GM23338 (cell line): ENCODE measurements at regions not wholly inside any gene's neighbourhood (a gene's known extent, or its start where the extent isn't known, plus 50 kb on each side); places are given as distances from the start of the nearest gene placed in this dataset.

Experiments used
- ATAC-seq: fragments of 200-7000 bp; cut with Tn5 transposase; 3 replicates; pipeline ENCODE4 v1.9.1; 2020
- DNase-seq: peaks from one replicate; pipeline ENCODE4 v3.0.0-alpha.2; 2015; ENCODE audit warnings: low spot score
- H2AFZ ChIP-seq: fragments of 200-600 bp; sonication (generic); 2 replicates; pipeline ENCODE4 v1.8.0; 2016; ENCODE audit warnings: antibody characterized with exemption, mild to moderate bottlenecking, moderate library complexity
- H3F3A ChIP-seq: fragments of 200-600 bp; sonication (generic); replicated peaks from 2 replicates; pipeline ENCODE4 v1.8.0; 2017; ENCODE audit warnings: antibody characterized with exemption, mixed run types, low read depth
- H3K27ac ChIP-seq: fragments of 200-600 bp; sonication (generic); 2 replicates; pipeline ENCODE4 v1.6.1; 2016; ENCODE audit warnings: low read depth
- H3K27me3 ChIP-seq: fragments of 200-600 bp; sonication (generic); 2 replicates; pipeline ENCODE4 v1.8.0; 2016; ENCODE audit warnings: mild to moderate bottlenecking, mixed run types, moderate library complexity; ENCODE audit not compliant: insufficient read depth
- H3K36me3 ChIP-seq: fragments of 200-600 bp; sonication (generic); 2 replicates; pipeline ENCODE4 v1.8.0; 2016; ENCODE audit warnings: mild to moderate bottlenecking; ENCODE audit not compliant: insufficient read depth
- H3K4me1 ChIP-seq: fragments of 200-600 bp; sonication (generic); 2 replicates; pipeline ENCODE4 v1.8.0; 2016; ENCODE audit warnings: mild to moderate bottlenecking, moderate library complexity; ENCODE audit not compliant: insufficient read depth
- H3K4me2 ChIP-seq: fragments of 200-600 bp; sonication (generic); 2 replicates; pipeline ENCODE4 v1.7.1; 2017; ENCODE audit warnings: mixed run types
- H3K4me3 ChIP-seq: fragments of 200-600 bp; sonication (generic); 2 replicates; pipeline ENCODE4 v1.6.1; 2016; ENCODE audit warnings: mixed run types
- H3K79me2 ChIP-seq: fragments of 200-600 bp; sonication (generic); replicated peaks from 2 replicates; pipeline ENCODE4 v1.8.0; 2017; ENCODE audit warnings: mild to moderate bottlenecking; ENCODE audit not compliant: insufficient read depth
- H3K9me2 ChIP-seq: fragments of 200-600 bp; sonication (generic); 2 replicates; pipeline ENCODE4 v1.8.0; 2017; ENCODE audit not compliant: insufficient read depth
- H4K20me1 ChIP-seq: fragments of 200-600 bp; sonication (generic); replicated peaks from 2 replicates; pipeline ENCODE4 v1.8.0; 2017; ENCODE audit warnings: mild to moderate bottlenecking; ENCODE audit not compliant: insufficient read depth
- H3K27ac Mint-ChIP-seq: 2 replicates; pipeline ENCODE4 v1.8.0; 2020; ENCODE audit warnings: inconsistent platforms, mild to moderate bottlenecking, moderate library complexity, mixed read lengths
- H3K27me3 Mint-ChIP-seq: 3 replicates; pipeline ENCODE4 v1.8.0; 2022; ENCODE audit warnings: low read depth, mild to moderate bottlenecking, moderate library complexity, mixed read lengths, inconsistent platforms; ENCODE audit not compliant: insufficient read depth, poor library complexity
- H3K36me3 Mint-ChIP-seq: 3 replicates; pipeline ENCODE4 v1.8.0; 2021; ENCODE audit warnings: low read depth, mild to moderate bottlenecking, inconsistent platforms, moderate library complexity, mixed read lengths
- H3K4me1 Mint-ChIP-seq: 3 replicates; pipeline ENCODE4 v1.8.0; 2020; ENCODE audit warnings: mild to moderate bottlenecking, inconsistent platforms, mixed read lengths
- H3K4me3 Mint-ChIP-seq: 3 replicates; pipeline ENCODE4 v1.8.0; 2021; ENCODE audit warnings: moderate library complexity, mild to moderate bottlenecking, inconsistent platforms, mixed read lengths
- H3K9me3 Mint-ChIP-seq: 3 replicates; pipeline ENCODE4 v1.8.0; 2020; ENCODE audit warnings: moderate library complexity, mild to moderate bottlenecking, inconsistent platforms, mixed read lengths
- CTCF ChIP-seq, 2 experiments: fragments of 200-600 bp in 1 of 2; sonication (generic) in 1 of 2; conservative IDR thresholded peaks; 2 replicates each; pipeline versions ENCODE4 v1.5.1 to v1.6.1; 2016 to 2017; ENCODE audit warnings: antibody characterized with exemption in 2 of 2, low read depth in 2 of 2, mild to moderate bottlenecking in 2 of 2, moderate library complexity in 1 of 2
- ETS1 ChIP-seq: IDR thresholded peaks from 2 replicates; pipeline ENCODE4 v1.6.1; 2016; ENCODE audit warnings: antibody characterized with exemption
- EZH2 ChIP-seq: fragments of 200-600 bp; sonication (generic); IDR thresholded peaks from one replicate; pipeline ENCODE4 v1.8.0; 2017; ENCODE audit warnings: antibody characterized with exemption, mild to moderate bottlenecking, low read depth; ENCODE audit not compliant: unreplicated experiment
- EZH2phosphoT487 ChIP-seq: fragments of 200-600 bp; sonication (generic); IDR thresholded peaks from one replicate; pipeline ENCODE4 v1.8.1; 2018; ENCODE audit warnings: antibody characterized with exemption; ENCODE audit not compliant: unreplicated experiment
- JUNB ChIP-seq: IDR thresholded peaks from one replicate; pipeline ENCODE4 v1.6.1; 2016; ENCODE audit warnings: antibody characterized with exemption; ENCODE audit not compliant: unreplicated experiment
- NANOG ChIP-seq: IDR thresholded peaks from 2 replicates; pipeline ENCODE4 v1.6.1; 2016; ENCODE audit warnings: antibody characterized with exemption, borderline replicate concordance
- POLR2AphosphoS5 ChIP-seq: IDR thresholded peaks from 2 replicates; pipeline ENCODE4 v1.6.1; 2016; ENCODE audit warnings: antibody characterized with exemption, low read depth
- REST ChIP-seq: IDR thresholded peaks from one replicate; pipeline ENCODE4 v1.6.1; 2018; ENCODE audit warnings: antibody characterized with exemption; ENCODE audit not compliant: unreplicated experiment
- STAT1 ChIP-seq: IDR thresholded peaks from one replicate; pipeline ENCODE4 v1.6.1; 2016; ENCODE audit warnings: antibody characterized with exemption; ENCODE audit not compliant: unreplicated experiment
- ZNF114 ChIP-seq: fragments of 250-450 bp; sonication (Bioruptor Pico); IDR thresholded peaks from 2 replicates; pipeline ENCODE4 v1.5.0; 2020; ENCODE audit warnings: mild to moderate bottlenecking, moderate library complexity
- ZNF331 ChIP-seq: fragments of 250-450 bp; sonication (Bioruptor Pico); IDR thresholded peaks from 2 replicates; pipeline ENCODE4 v1.5.0; 2020; ENCODE audit warnings: low read depth, mild to moderate bottlenecking, moderate library complexity

DNA sequence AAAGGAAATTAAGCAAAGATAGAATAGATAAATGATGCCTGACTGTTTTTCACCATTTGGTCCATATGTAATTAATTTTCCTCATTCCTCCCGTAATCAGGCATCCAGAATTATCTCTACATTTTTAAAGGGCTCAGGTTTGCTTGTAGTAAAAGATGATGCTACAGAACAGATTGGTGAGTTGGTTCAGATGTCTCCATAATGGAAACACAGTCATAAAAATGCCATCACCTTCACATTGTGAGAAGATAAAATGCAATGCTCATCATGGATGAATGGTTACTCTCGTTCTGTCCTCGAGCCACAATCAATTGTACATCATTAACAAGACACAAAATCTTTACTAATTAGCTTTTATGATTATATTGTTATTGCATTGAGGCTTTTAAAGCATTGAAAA is 64.9 kb upstream of the CELF2 start:
- Histone ChIP-seq H3K27me3 (no peaks in the 10 kb centered on the region), H4K20me1 (no peaks in the 10 kb centered on the region), H3K4me3 (no peak overlapping the region), H3K79me2 (no peaks in the 10 kb centered on the region), H3K4me2 (no peak overlapping the region), H3K36me3 (no peaks in the 10 kb centered on the region), H3K27ac (no peak overlapping the region), H3K4me1 (no peaks in the 10 kb centered on the region), H3K9me2 (peaks cover 10% of the 10 kb centered on the region; the same call in 1 of the 2 replicates), H3F3A (no peaks in the 10 kb centered on the region), H2AFZ (no peak overlapping the region)
- H3K4me1 Mint-ChIP-seq: no peaks in the 10 kb centered on the region
- H3K27me3 Mint-ChIP-seq: peaks cover 3% of the 10 kb centered on the region
- H3K36me3 Mint-ChIP-seq: no peaks in the 10 kb centered on the region
- H3K9me3 Mint-ChIP-seq: peaks cover 4% of the 10 kb centered on the region; the same call in 1 of the 3 replicates
- H3K4me3 Mint-ChIP-seq: no peak overlapping the region
- DNase-seq: no peak
- no peak overlapping the region for H3K27ac Mint-ChIP-seq
- TF ChIP-seq EZH2 (no peak), JUNB (no peak), STAT1 (no peak), REST (no peak), EZH2phosphoT487 (no peak)
- no peak for ATAC-seq

DNA sequence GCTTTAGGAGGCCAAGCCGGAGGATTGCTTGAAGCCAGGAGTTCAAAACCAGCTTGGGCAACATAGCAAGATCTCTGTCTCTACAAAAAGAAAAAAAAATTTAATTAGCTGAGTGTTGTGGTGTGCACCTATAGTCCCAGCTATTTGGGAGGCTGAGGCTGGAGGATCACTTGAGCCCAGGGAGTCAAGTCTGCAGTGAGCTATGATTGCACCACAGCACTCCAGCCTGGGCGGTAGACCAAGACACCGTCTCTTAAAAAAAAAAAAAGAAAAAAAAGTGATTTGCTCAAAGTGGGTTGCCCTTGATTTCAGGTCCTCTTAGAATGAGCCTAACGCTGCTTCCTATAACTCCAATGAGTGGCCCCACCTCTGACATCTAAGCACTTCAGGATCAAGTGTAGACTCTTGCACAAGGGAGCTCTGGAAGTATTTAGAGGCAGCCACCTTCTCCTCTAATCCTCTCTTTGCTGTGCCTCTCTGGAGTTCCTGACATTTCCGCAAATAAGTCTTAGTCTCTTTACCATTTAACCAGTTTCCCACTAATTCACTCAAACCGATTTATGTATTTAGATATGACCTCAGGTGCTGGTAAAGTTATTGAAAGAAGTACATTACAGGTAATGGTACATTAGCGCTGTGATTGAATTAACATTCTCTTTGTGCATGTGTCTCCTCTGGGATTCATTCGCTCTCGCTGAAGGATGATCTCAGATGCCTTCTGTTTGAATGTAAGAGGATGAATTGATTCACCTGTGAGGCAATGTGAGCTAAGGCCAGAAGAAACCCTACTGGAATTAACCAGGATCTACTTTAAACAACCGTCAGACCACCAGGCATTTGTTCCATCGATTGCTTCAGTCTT is 60.8 kb upstream of the CELF2 start:
- Histone ChIP-seq H3K4me3 (no peak overlapping the region), H3K4me2 (no peak overlapping the region), H3K36me3 (no peaks in the 10 kb centered on the region), H3K9me2 (peaks cover 9% of the 10 kb centered on the region; the same call in 1 of the 2 replicates), H3K79me2 (no peaks in the 10 kb centered on the region), H3F3A (no peaks in the 10 kb centered on the region), H3K27me3 (no peaks in the 10 kb centered on the region), H4K20me1 (no peaks in the 10 kb centered on the region), H3K4me1 (no peaks in the 10 kb centered on the region), H2AFZ (no peak overlapping the region), H3K27ac (no peak overlapping the region)
- no peak overlapping the region for H3K27ac Mint-ChIP-seq
- no peaks in the 10 kb centered on the region for H3K27me3 Mint-ChIP-seq
- DNase-seq (no peak), ATAC-seq (no peak)
- H3K4me1 Mint-ChIP-seq: no peaks in the 10 kb centered on the region
- no peaks in the 10 kb centered on the region for H3K9me3 Mint-ChIP-seq
- no peak overlapping the region for H3K4me3 Mint-ChIP-seq
- no peaks in the 10 kb centered on the region for H3K36me3 Mint-ChIP-seq
- no peak for TF ChIP-seq NANOG
- TF ChIP-seq ZNF114 (CRISPR knock-in tag): no peak
- TF ChIP-seq STAT1: no peak
- no peak for TF ChIP-seq POLR2AphosphoS5
- no peak for TF ChIP-seq ZNF331 (CRISPR knock-in tag)
- TF ChIP-seq JUNB: no peak
- TF ChIP-seq EZH2phosphoT487: no peak
- TF ChIP-seq REST: no peak
- no peak for TF ChIP-seq CTCF (conservative IDR thresholded peaks at IDR 0.05; ENCODE audit: low read depth in 2 of 2)
- TF ChIP-seq ETS1: no peak
- no peak for TF ChIP-seq EZH2
